Uterus (tissue), 3 donors: ENCODE measurements at regions not wholly inside any gene's neighbourhood (a gene's known extent, or its start where the extent isn't known, plus 50 kb on each side); places are given as distances from the start of the nearest gene placed in this dataset.
"Not testable (repeated sequence)": the region's sequence is repeated elsewhere in the genome, so short reads cannot be mapped to it uniquely, and the experiment has no call there.

Source experiments
- DNase-seq, 2 donors: peaks; one replicate each; pipeline ENCODE4 v3.0.0-alpha.2; 2019 to 2020
- H3K27ac ChIP-seq, 2 donors: fragments of 200-600 bp; sonication (generic); 1 replicate in 1 of 2; 2 replicates in 1 of 2; pipeline ENCODE4 v1.5.1; 2016 to 2018
- H3K27me3 ChIP-seq, 2 donors: fragments of 200-600 bp; sonication (generic); one replicate each; pipeline ENCODE4 v1.5.1; 2018 to 2019; ENCODE audit warnings: control low read depth in 1 of 2
- H3K36me3 ChIP-seq, 2 donors: fragments of 200-600 bp; sonication (generic); one replicate each; pipeline ENCODE4 v1.5.1; 2019; ENCODE audit warnings: control low read depth in 1 of 2
- H3K4me1 ChIP-seq, 2 donors: fragments of 200-600 bp; sonication (generic); one replicate each; pipeline ENCODE4 v1.5.1; 2018 to 2019; ENCODE audit warnings: control low read depth in 1 of 2
- H3K4me3 ChIP-seq, 2 donors: fragments of 200-600 bp; sonication (generic); 1 replicate in 1 of 2; 2 replicates in 1 of 2; pipeline ENCODE4 v1.5.1; 2018 to 2019; ENCODE audit warnings: mild to moderate bottlenecking in 1 of 2
- H3K9me3 ChIP-seq, 2 donors: fragments of 200-600 bp; sonication (generic); one replicate each; pipeline ENCODE4 v1.5.1; 2019; ENCODE audit warnings: control low read depth in 1 of 2
- POLR2A ChIP-seq, 2 donors: fragments of 450-650 bp; IDR thresholded peaks; one replicate each; pipeline ENCODE4 v1.6.1; 2016; ENCODE audit warnings: antibody characterized with exemption in 2 of 2, mild to moderate bottlenecking in 1 of 2, moderate library complexity in 1 of 2
- intact Hi-C: fragments of 100-400 bp; cut with DNase I; formaldehyde crosslinking; loops from one replicate; pipeline ENCODE4 v1.15.1; 2023; ENCODE audit warnings: low total_unique reads
- TF ChIP-seq, protein P1 (sequence below), 4 experiments: fragments of 200-600 bp in 2 of 4; fragments of 450-650 bp in 2 of 4; sonication (generic) in 2 of 4; IDR thresholded peaks; one replicate each; pipeline ENCODE4 v1.5.1; 2016 to 2019; ENCODE audit warnings: antibody characterized with exemption in 4 of 4, mild to moderate bottlenecking in 2 of 4, moderate library complexity in 1 of 4
- donor health status: DM: yes; HTN: yes; CAD: no.

DNA sequence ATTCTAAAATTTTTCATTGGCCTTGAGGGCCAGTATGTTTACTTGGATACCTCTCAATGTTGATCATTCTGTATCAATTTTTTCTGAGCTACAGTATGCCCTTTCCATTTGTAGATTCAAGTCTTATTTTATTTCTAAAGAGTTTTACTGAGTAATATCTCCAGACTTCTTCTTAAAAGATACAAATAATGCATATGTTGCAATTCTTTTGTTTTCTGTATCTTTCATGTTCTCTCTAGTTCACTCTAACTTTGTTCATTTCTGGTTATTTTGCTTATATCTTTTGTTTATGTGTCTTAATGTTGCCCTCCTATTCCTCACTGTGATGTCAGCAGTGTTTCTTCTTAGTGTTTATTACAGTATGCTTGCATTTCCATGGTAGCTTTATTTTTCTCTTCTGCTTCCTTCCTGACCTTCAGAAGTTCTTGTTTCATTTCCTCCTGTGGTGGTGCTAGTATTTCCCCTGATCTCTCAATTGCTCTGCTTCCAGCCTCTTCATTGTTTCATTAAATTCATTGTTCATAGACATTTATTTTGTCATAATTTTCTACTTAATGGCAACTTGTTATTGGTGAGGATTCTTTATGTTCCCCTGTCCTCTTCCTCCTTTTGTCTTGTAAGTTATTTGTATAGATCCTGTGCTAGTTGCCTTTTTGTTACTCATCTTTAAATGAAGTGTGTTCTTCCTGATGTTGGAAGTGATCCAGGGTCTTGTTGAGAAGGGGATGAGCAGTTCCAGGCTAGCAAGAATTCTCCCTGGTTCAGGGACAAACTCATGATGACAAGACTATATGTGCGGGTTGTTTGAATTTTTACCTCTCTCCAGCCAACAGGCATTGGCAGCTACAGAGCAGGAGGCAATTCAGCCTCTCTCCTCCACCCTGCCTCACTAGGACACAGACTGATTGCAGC lies 160.8 kb downstream of the DEPDC1B start:
- intact Hi-C loops, result no loop called here
- H3K4me1 ChIP-seq, result no peaks in the 10 kb centered on the region

DNA sequence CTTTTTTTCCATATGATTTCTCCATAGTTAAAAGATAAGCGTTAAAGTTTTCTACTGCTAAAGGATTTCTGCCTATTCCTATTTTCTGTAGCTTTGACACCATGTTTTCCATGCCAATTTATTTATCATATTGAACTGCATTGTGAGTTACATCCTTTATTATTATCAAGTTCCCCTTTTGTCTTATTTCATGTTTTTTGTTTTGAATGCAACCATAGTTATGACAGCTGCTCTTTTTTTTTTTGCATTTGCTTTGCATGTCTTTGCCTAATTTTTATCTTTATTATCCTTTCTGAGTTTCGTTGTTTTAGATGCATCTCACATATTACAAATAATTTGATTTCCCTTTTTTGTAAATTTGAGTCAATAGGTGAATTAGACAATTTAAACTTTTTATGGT lies 161.5 kb downstream of the DEPDC1B start:
- Histone ChIP-seq H3K9me3 (no peaks in the 10 kb centered on the region), H3K36me3 (no peaks in the 10 kb centered on the region), H3K4me3 (no peak overlapping the region), H3K27me3 (no peaks in the 10 kb centered on the region), H3K27ac (no peak overlapping the region), H3K4me1 (no peaks in the 10 kb centered on the region)
- intact Hi-C loops, result no loop called here
- DNase-seq, result no peak
- no peak for TF ChIP-seq POLR2A (IDR thresholded peaks at IDR 0.05)
- TF ChIP-seq, protein P1, sequence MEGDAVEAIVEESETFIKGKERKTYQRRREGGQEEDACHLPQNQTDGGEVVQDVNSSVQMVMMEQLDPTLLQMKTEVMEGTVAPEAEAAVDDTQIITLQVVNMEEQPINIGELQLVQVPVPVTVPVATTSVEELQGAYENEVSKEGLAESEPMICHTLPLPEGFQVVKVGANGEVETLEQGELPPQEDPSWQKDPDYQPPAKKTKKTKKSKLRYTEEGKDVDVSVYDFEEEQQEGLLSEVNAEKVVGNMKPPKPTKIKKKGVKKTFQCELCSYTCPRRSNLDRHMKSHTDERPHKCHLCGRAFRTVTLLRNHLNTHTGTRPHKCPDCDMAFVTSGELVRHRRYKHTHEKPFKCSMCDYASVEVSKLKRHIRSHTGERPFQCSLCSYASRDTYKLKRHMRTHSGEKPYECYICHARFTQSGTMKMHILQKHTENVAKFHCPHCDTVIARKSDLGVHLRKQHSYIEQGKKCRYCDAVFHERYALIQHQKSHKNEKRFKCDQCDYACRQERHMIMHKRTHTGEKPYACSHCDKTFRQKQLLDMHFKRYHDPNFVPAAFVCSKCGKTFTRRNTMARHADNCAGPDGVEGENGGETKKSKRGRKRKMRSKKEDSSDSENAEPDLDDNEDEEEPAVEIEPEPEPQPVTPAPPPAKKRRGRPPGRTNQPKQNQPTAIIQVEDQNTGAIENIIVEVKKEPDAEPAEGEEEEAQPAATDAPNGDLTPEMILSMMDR (IDR thresholded peaks at IDR 0.05), result no peak

More for the DNA sequence above, 160.8 kb downstream of the DEPDC1B start:
- DNase-seq, result no peak
- no peak overlapping the region for H3K27ac ChIP-seq
- no peaks in the 10 kb centered on the region for H3K9me3 ChIP-seq
- H3K27me3 ChIP-seq, result no peaks in the 10 kb centered on the region
- H3K36me3 ChIP-seq, result no peaks in the 10 kb centered on the region
- TF ChIP-seq POLR2A (IDR thresholded peaks at IDR 0.05), result no peak
- TF ChIP-seq, protein P1 (IDR thresholded peaks at IDR 0.05), result no peak
- H3K4me3 ChIP-seq, result no peak overlapping the region

DNA sequence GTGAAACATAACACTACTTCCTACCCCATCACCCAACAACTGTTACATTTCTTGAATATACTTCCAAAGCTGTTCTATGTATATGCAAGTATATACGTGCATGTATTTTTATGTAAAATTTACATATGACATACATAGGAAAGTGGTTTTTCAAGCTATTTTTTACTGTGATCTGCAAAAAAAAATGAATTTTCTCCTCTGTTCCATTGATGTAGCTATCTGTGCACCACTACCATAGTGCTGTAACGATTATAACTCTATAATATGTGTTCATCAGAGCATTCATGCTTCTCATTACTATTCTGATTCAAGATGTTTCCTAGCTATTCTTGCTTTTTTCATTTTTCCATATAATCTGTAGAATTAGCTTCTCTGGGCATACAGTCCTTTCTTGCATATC lies 164.0 kb downstream of the DEPDC1B start:
- Histone ChIP-seq H3K9me3 (no peaks in the 10 kb centered on the region), H3K27me3 (no peaks in the 10 kb centered on the region), H3K27ac (no peak overlapping the region), H3K36me3 (no peaks in the 10 kb centered on the region), H3K4me3 (no peak overlapping the region), H3K4me1 (no peaks in the 10 kb centered on the region)
- no peak for DNase-seq
- TF ChIP-seq, protein P1 (IDR thresholded peaks at IDR 0.05), result no peak
- no peak for TF ChIP-seq POLR2A (IDR thresholded peaks at IDR 0.05)
- intact Hi-C loops, result no loop called here

DNA sequence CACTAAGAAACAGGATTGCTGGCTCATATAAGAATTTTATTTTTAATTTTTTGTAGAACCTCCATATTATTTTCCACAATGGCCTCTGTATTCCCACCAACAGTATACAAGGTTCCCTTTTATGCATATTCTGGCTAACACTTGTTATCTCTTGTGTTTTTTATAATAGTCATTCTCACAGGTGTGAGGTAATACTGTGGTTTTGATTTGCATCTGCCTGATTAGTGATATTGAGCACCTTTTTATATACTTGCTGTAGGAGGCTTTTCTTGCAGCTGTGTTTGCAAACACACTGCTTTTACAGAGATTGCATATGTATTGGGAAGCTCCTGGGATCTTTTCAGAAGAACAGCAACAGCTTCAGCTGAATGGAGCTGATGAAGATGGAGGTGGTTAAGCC lies 164.8 kb downstream of the DEPDC1B start:
- TF ChIP-seq, protein P1 (IDR thresholded peaks at IDR 0.05), result no peak
- TF ChIP-seq POLR2A (IDR thresholded peaks at IDR 0.05), result no peak
- intact Hi-C loops, result no loop called here
- no peaks in the 10 kb centered on the region for H3K36me3 ChIP-seq
- H3K27ac ChIP-seq, result no peak overlapping the region
- no peaks in the 10 kb centered on the region for H3K4me1 ChIP-seq
- H3K27me3 ChIP-seq, result no peaks in the 10 kb centered on the region
- no peak for DNase-seq
- no peaks in the 10 kb centered on the region for H3K9me3 ChIP-seq
- no peak overlapping the region for H3K4me3 ChIP-seq

DNA sequence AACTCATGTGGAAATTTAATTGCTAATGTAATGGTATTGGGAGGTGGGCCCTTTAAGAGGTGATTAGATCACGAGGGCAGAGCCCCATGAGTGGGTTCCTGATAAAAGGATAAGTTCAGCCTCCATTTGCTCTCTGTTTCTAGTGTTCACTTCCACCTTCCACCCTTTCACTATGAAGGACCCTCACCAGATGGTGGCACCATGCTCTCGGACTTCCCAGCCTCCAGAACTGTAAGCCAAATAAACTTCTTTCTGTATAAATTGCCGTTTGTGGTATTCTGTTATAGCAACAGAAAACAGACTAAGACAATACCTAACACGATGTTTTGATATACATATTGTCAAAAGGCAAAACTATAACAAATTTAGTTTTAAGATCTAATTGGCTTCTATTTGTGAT lies 166.2 kb downstream of the DEPDC1B start:
- no peak for DNase-seq
- H3K4me3 ChIP-seq, result no peak overlapping the region
- H3K27ac ChIP-seq, result no peak overlapping the region
- no peaks in the 10 kb centered on the region for H3K9me3 ChIP-seq
- intact Hi-C loops, result no loop called here
- TF ChIP-seq, protein P1 (IDR thresholded peaks at IDR 0.05), result no peak
- TF ChIP-seq POLR2A (IDR thresholded peaks at IDR 0.05), result no peak
- no peaks in the 10 kb centered on the region for H3K4me1 ChIP-seq
- H3K27me3 ChIP-seq, result no peaks in the 10 kb centered on the region
- H3K36me3 ChIP-seq, result no peaks in the 10 kb centered on the region

DNA sequence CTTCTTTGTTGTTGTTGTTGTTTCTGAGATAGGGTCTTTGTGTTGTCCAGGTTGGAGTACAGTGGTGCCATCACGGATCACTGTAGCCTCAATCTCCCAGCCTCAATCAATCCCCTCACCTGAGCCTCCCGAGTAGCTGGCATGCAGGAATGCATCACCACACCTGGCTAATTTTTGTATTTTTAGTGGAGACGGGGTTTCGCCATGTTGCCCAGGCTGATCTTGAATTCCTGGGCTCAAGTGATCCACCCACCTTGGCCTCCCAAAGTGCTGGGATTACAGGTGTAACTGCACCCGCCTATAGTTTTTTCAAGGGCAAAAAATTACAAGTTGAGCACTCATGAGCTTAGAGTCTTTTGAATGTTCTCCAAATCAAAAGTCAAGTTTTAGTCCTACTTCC lies 167.2 kb downstream of the DEPDC1B start:
- H3K27me3 ChIP-seq, intact Hi-C loops, H3K9me3 ChIP-seq, H3K27ac ChIP-seq, H3K4me3 ChIP-seq, DNase-seq, H3K36me3 ChIP-seq, H3K4me1 ChIP-seq: not testable (repeated sequence)

DNA sequence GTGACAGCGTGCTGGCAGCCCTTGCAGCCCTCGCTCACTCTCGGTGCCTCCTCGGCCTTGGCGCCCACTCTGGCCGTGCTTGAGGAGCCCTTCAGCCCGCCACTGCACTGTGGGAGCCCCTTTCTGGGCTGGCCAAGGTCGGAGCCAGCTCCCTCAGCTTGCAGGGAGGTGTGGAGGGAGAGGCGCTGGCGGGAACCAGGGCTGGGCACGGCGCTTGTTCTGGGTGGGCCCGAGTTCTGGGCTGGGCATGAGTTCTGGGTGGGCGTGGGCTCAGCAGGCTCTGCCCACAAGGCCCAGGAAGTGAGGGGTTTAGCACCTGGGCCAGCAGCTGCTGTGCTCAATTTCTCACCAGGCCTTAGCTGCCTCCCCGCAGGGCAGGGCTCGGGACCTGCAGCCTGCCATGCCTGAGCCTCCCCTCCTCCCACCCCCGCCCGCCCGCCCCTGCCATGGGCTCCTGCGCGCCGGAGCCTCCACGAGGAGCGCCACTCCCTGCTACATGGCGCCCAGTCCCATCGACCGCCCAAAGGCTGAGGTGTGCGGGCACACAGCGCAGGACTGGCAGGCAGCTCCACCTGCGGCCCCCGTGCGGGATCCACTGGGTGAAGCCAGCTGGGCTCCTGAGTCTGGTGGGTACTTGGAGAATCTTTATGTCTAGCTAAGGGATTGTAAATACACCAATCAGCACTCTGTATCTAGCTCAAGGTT lies 169.7 kb downstream of the DEPDC1B start:
- H3K27ac ChIP-seq, H3K4me3 ChIP-seq, H3K36me3 ChIP-seq, H3K4me1 ChIP-seq, H3K27me3 ChIP-seq, H3K9me3 ChIP-seq, intact Hi-C loops, DNase-seq: not testable (repeated sequence)
